HCT116 (cell line): ENCODE measurements at regions not wholly inside any gene's neighbourhood (a gene's known extent, or its start where the extent isn't known, plus 50 kb on each side); places are given as distances from the start of the nearest gene placed in this dataset.

ENCODE experiments used
- CTCF ChIP-seq, 3 experiments: fragments of 200-600 bp in 1 of 3; sonication (generic) in 1 of 3; IDR thresholded peaks in 2 of 3; conservative IDR thresholded peaks in 1 of 3; 2 replicates each; pipeline ENCODE4 v1.5.1; 2012 to 2017; ENCODE audit warnings: low read depth in 2 of 3, low read length in 2 of 3, antibody characterized with exemption in 1 of 3, borderline replicate concordance in 1 of 3, control low read depth in 1 of 3, mild to moderate bottlenecking in 1 of 3, mixed read lengths in 1 of 3, mixed run types in 1 of 3, moderate library complexity in 1 of 3; ENCODE audit not compliant: insufficient read depth in 1 of 3
- JUND ChIP-seq: IDR thresholded peaks from 2 replicates; pipeline ENCODE4 v1.6.1; 2012
- MAX ChIP-seq: IDR thresholded peaks from 2 replicates; pipeline ENCODE4 v1.6.1; 2012
- POLR2A ChIP-seq: IDR thresholded peaks from 2 replicates; pipeline ENCODE4 v1.7.0; 2011; ENCODE audit warnings: borderline replicate concordance; ENCODE audit not compliant: insufficient read depth, insufficient read length; ENCODE audit errors: extremely low read depth
- POLR2AphosphoS5 ChIP-seq: IDR thresholded peaks from 2 replicates; pipeline ENCODE4 v1.6.1; 2011; ENCODE audit warnings: mild to moderate bottlenecking, low read depth, low read length, moderate library complexity
- YY1 ChIP-seq: IDR thresholded peaks from 2 replicates; pipeline ENCODE4 v1.6.1; 2011; ENCODE audit warnings: low read length, low read depth, moderate library complexity, mild to moderate bottlenecking; ENCODE audit not compliant: insufficient replicate concordance; ENCODE audit errors: extremely low read depth
- ZNF274 ChIP-seq: fragments of 200-500 bp; sonication (Bioruptor generic); IDR thresholded peaks from 2 replicates; pipeline ENCODE4 v1.6.1; 2014; ENCODE audit warnings: mild to moderate bottlenecking, low read depth, low read length, inconsistent platforms

- TF ChIP-seq CTCF (IDR thresholded peaks at IDR 0.05 in 2 of 3, conservative IDR thresholded peaks at IDR 0.05 in 1 of 3; ENCODE audit: borderline replicate concordance in 1 of 3, insufficient read depth in 1 of 3, low read depth in 2 of 3, low read length in 2 of 3) (no peak), POLR2A (no peak), MAX (no peak), ZNF274 (no peak), YY1 (no peak), JUND (no peak), POLR2AphosphoS5 (no peak)
Observed at GRCh38 chr6:19991176-19991575, 154.0 kb downstream of the ID4 start.
